ENCODE measurements at regions not wholly inside any gene's neighbourhood (a gene's known extent, or its start where the extent isn't known, plus 50 kb on each side); places are given as distances from the start of the nearest gene placed in this dataset.
"Not testable (repeated sequence)": the region's sequence is repeated elsewhere in the genome, so short reads cannot be mapped to it uniquely, and the experiment has no call there.

GRCh38 chr9:82052081-82052480 is 63.5 kb downstream of the SPATA31D1 start:
- CTCF ChIA-PET: interaction anchor here (0.7 kb wide), 1 partner anchor 1007 kb away, joined by 6 read pairs; no protein-coding TSS in a partner anchor
- H3K27ac ChIP-seq: no peak overlapping the region
- no peak for TF ChIP-seq CTCF (conservative IDR thresholded peaks at IDR 0.05; ENCODE audit: low read depth)
- DNase-seq (ENCODE audit: low spot score): no peak
- POLR2A ChIA-PET (ENCODE audit: low non-redundant PET): no interaction called here

GRCh38 chr9:82054264-82055015 is 65.9 kb downstream of the SPATA31D1 start:
- POLR2A ChIA-PET (ENCODE audit: low non-redundant PET): no interaction called here
- H3K27ac ChIP-seq: no peak overlapping the region
- TF ChIP-seq CTCF (conservative IDR thresholded peaks at IDR 0.05; ENCODE audit: low read depth): no peak
- DNase-seq (ENCODE audit: low spot score): no peak
- CTCF ChIA-PET: no interaction called here

GRCh38 chr9:82057805-82058204 is 69.2 kb downstream of the SPATA31D1 start:
- ChIA-PET CTCF (no interaction called here), POLR2A (ENCODE audit: low non-redundant PET) (no interaction called here)
- TF ChIP-seq CTCF (conservative IDR thresholded peaks at IDR 0.05; ENCODE audit: low read depth): no peak
- DNase-seq (ENCODE audit: low spot score): no peak
- no peak overlapping the region for H3K27ac ChIP-seq

- CTCF ChIA-PET: interaction anchor here (0.6 kb wide), 1 partner anchor 334 kb away, joined by 3 read pairs; no protein-coding TSS in a partner anchor
- POLR2A ChIA-PET (ENCODE audit: low non-redundant PET); DNase-seq (ENCODE audit: low spot score); H3K27ac ChIP-seq: not testable (repeated sequence)
Measured at GRCh38 chr9:82061801-82062200, 73.2 kb downstream of the SPATA31D1 start.

GRCh38 chr9:82062245-82062644 is 73.7 kb downstream of the SPATA31D1 start:
- CTCF ChIA-PET: no interaction called here

GRCh38 chr9:82073551-82074543 is 85.3 kb downstream of the SPATA31D1 start:
- no peak for TF ChIP-seq CTCF (conservative IDR thresholded peaks at IDR 0.05; ENCODE audit: low read depth)
- no peak for DNase-seq (ENCODE audit: low spot score)
- POLR2A ChIA-PET (ENCODE audit: low non-redundant PET): no interaction called here
- CTCF ChIA-PET: interaction anchor here (0.6 kb wide), 1 partner anchor 242 kb away, joined by 3 read pairs; no protein-coding TSS in a partner anchor
- H3K27ac ChIP-seq: no peak overlapping the region

More at GRCh38 chr9:82062245-82062644, 73.7 kb downstream of the SPATA31D1 start:
- no peak for DNase-seq (ENCODE audit: low spot score)
- no peak for TF ChIP-seq CTCF (conservative IDR thresholded peaks at IDR 0.05; ENCODE audit: low read depth)
- POLR2A ChIA-PET (ENCODE audit: low non-redundant PET): no interaction called here
- no peak overlapping the region for H3K27ac ChIP-seq

All from RWPE1 (cell line).